ENCODE measurements at regions not wholly inside any gene's neighbourhood (a gene's known extent, or its start where the extent isn't known, plus 50 kb on each side); places are given as distances from the start of the nearest gene placed in this dataset.

GRCh38 chr14:56367416-56367815 is 212.2 kb upstream of the TMEM260 start:
- POLR2A ChIA-PET: interaction anchor here in 1 of 2 donors (0.6 kb wide), 1 partner anchor 37 kb away, joined by 4 read pairs; no protein-coding TSS in a partner anchor
- CTCF ChIA-PET: no interaction called here
- H3K27me3 ChIP-seq (replicated peaks in 1 of 2; ENCODE audit: control insufficient read depth in 2 of 2, extremely low read depth in 1 of 2, insufficient read depth in 2 of 2, low read length in 1 of 2): peaks cover 0 to 2% of the 10 kb centered on the region in 2 experiments
- no peaks in the 10 kb centered on the region for H3K4me1 Mint-ChIP-seq
- H3K4me3 ChIP-seq (ENCODE audit: control insufficient read depth in 1 of 2, extremely low read depth in 1 of 2, low read length in 1 of 2): no peak overlapping the region
- H3K27ac ChIP-seq (ENCODE audit: low read length): no peak overlapping the region
- H3K9me3 Mint-ChIP-seq: peaks cover 7 to 17% (median 16%) of the 10 kb centered on the region in 3 donors
- ATAC-seq (replicated peaks in 1 of 4): no peak
- H3K4me1 ChIP-seq (ENCODE audit: control insufficient read depth in 1 of 2, extremely low read depth in 1 of 2, insufficient read depth in 2 of 2, low read length in 2 of 2): no peaks in the 10 kb centered on the region
- H3K4me3 Mint-ChIP-seq: no peak overlapping the region
- no peaks in the 10 kb centered on the region for H3K27me3 Mint-ChIP-seq
- no peak for DNase-seq
- H3K9me3 ChIP-seq: no peaks in the 10 kb centered on the region
- no peak overlapping the region for H3K27ac Mint-ChIP-seq
- peaks cover 14% of the 10 kb centered on the region for H3K36me3 Mint-ChIP-seq
- no peaks in the 10 kb centered on the region for H3K36me3 ChIP-seq (ENCODE audit: control insufficient read depth in 2 of 2, extremely low read depth in 1 of 2, insufficient read depth in 1 of 2, low read length in 1 of 2)
- WGBS (ENCODE audit: insufficient coverage): no CpG with 5 or more reads among the region's 2 CpGs

DNA sequence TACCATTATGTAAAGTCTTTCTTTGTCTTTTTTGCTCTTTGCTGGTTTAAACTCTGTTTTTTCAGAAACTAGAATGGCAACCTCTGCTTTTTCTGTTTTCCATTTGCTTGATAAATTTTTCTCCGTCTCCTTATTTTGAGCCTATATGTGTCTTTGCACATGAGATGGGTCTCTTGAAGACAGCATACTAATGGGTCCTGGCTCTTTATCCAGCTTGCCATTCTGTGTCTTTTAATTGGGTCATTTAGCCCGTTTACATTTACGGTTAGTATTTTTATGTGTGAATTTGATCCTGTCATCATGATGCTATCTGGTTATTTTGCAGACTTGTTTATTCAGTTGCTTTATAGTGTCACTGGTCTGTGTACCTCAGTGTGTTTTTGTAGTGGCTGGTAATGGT is 207.9 kb upstream of the TMEM260 start:
- no peak for ATAC-seq (replicated peaks in 1 of 4)

GRCh38 chr14:56374421-56374820 is 205.2 kb upstream of the TMEM260 start:
- no CpG with 5 or more reads among the region's 1 CpG for WGBS (ENCODE audit: insufficient coverage)
- H3K4me1 ChIP-seq (ENCODE audit: control insufficient read depth in 1 of 2, extremely low read depth in 1 of 2, insufficient read depth in 2 of 2, low read length in 2 of 2): no peaks in the 10 kb centered on the region
- H3K9me3 ChIP-seq: no peaks in the 10 kb centered on the region
- Mint-ChIP-seq H3K27ac (no peak overlapping the region), H3K27me3 (no peaks in the 10 kb centered on the region), H3K9me3 (peaks cover 9 to 30% (median 16%) of the 10 kb centered on the region in 3 donors), H3K36me3 (peaks cover 30% of the 10 kb centered on the region), H3K4me3 (no peak overlapping the region), H3K4me1 (no peaks in the 10 kb centered on the region)
- H3K36me3 ChIP-seq (ENCODE audit: control insufficient read depth in 2 of 2, extremely low read depth in 1 of 2, insufficient read depth in 1 of 2, low read length in 1 of 2): no peaks in the 10 kb centered on the region
- peaks cover 0 to 7% of the 10 kb centered on the region in 2 experiments for H3K27me3 ChIP-seq (replicated peaks in 1 of 2; ENCODE audit: control insufficient read depth in 2 of 2, extremely low read depth in 1 of 2, insufficient read depth in 2 of 2, low read length in 1 of 2)
- ATAC-seq (replicated peaks in 1 of 4) (no peak), DNase-seq (no peak)
- no peak overlapping the region for H3K27ac ChIP-seq (ENCODE audit: low read length)
- ChIA-PET CTCF (no interaction called here), POLR2A (no interaction called here)
- H3K4me3 ChIP-seq (ENCODE audit: control insufficient read depth in 1 of 2, extremely low read depth in 1 of 2, low read length in 1 of 2): no peak overlapping the region

More for the DNA sequence above, 207.9 kb upstream of the TMEM260 start:
- POLR2A ChIA-PET: no interaction called here
- Histone ChIP-seq H3K27me3 (replicated peaks in 1 of 2; ENCODE audit: control insufficient read depth in 2 of 2, extremely low read depth in 1 of 2, insufficient read depth in 2 of 2, low read length in 1 of 2) (peaks cover 0 to 7% of the 10 kb centered on the region in 2 experiments), H3K27ac (ENCODE audit: low read length) (no peak overlapping the region), H3K9me3 (no peaks in the 10 kb centered on the region), H3K4me3 (ENCODE audit: control insufficient read depth in 1 of 2, extremely low read depth in 1 of 2, low read length in 1 of 2) (no peak overlapping the region), H3K36me3 (ENCODE audit: control insufficient read depth in 2 of 2, extremely low read depth in 1 of 2, insufficient read depth in 1 of 2, low read length in 1 of 2) (no peaks in the 10 kb centered on the region), H3K4me1 (ENCODE audit: control insufficient read depth in 1 of 2, extremely low read depth in 1 of 2, insufficient read depth in 2 of 2, low read length in 2 of 2) (no peaks in the 10 kb centered on the region)
- no peak for DNase-seq
- 100% methylated on average over 1 of the region's 3 CpGs for WGBS (ENCODE audit: insufficient coverage)
- CTCF ChIA-PET: interaction anchor here in 1 of 2 donors (0.7 kb wide), 1 partner anchor 28 kb away, joined by 3 read pairs; no protein-coding TSS in a partner anchor
- no peak overlapping the region for H3K27ac Mint-ChIP-seq
- peaks cover 30% of the 10 kb centered on the region for H3K36me3 Mint-ChIP-seq
- H3K9me3 Mint-ChIP-seq: peaks cover 10 to 30% (median 16%) of the 10 kb centered on the region in 3 donors
- H3K4me1 Mint-ChIP-seq: no peaks in the 10 kb centered on the region
- H3K27me3 Mint-ChIP-seq: no peaks in the 10 kb centered on the region
- H3K4me3 Mint-ChIP-seq: no peak overlapping the region

- no peaks in the 10 kb centered on the region for H3K4me1 Mint-ChIP-seq
- POLR2A ChIA-PET: no interaction called here
- DNase-seq (no peak), ATAC-seq (replicated peaks in 1 of 4) (no peak)
- H3K27me3 ChIP-seq (replicated peaks in 1 of 2; ENCODE audit: control insufficient read depth in 2 of 2, extremely low read depth in 1 of 2, insufficient read depth in 2 of 2, low read length in 1 of 2): peaks cover 0 to 5% of the 10 kb centered on the region in 2 experiments
- no peaks in the 10 kb centered on the region for H3K9me3 ChIP-seq
- peaks cover 10% of the 10 kb centered on the region for H3K36me3 Mint-ChIP-seq
- no peaks in the 10 kb centered on the region for H3K4me1 ChIP-seq (ENCODE audit: control insufficient read depth in 1 of 2, extremely low read depth in 1 of 2, insufficient read depth in 2 of 2, low read length in 2 of 2)
- H3K36me3 ChIP-seq (ENCODE audit: control insufficient read depth in 2 of 2, extremely low read depth in 1 of 2, insufficient read depth in 1 of 2, low read length in 1 of 2): no peaks in the 10 kb centered on the region
- CTCF ChIA-PET: no interaction called here
- peaks cover 2 to 7% (median 3%) of the 10 kb centered on the region in 3 donors for H3K9me3 Mint-ChIP-seq
- no peak overlapping the region for H3K4me3 ChIP-seq (ENCODE audit: control insufficient read depth in 1 of 2, extremely low read depth in 1 of 2, low read length in 1 of 2)
- no peak overlapping the region for H3K27ac Mint-ChIP-seq
- WGBS (ENCODE audit: insufficient coverage): no CpG with 5 or more reads among the region's 4 CpGs
- no peak overlapping the region for H3K4me3 Mint-ChIP-seq
- H3K27ac ChIP-seq (ENCODE audit: low read length): no peak overlapping the region
- no peaks in the 10 kb centered on the region for H3K27me3 Mint-ChIP-seq
Observed at GRCh38 chr14:56378046-56378445, 201.6 kb upstream of the TMEM260 start.

DNA sequence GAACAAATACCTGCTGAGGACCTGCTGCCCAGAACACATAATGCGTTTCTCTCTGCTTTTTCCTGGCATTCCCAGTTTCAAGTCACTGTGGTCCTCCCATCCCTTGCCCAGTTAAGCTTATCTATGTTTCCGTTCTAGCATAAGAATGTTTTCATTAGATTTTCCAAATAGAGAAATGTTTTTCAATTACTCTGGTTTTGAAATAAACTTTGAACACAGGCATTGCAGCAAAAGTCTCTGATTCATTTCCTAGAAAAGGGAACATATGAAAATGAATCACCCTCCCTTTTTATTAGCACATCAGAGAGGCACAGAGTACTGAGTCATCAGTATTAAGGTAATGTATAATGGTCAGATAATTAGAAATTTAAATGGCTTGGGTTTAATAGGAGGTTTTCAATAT is 201.1 kb upstream of the TMEM260 start:
- DNase-seq (no peak), ATAC-seq (replicated peaks in 1 of 4) (no peak)
- H3K9me3 Mint-ChIP-seq: peaks cover 2 to 3% (median 2%) of the 10 kb centered on the region in 3 donors
- H3K4me3 Mint-ChIP-seq: no peak overlapping the region
- POLR2A ChIA-PET: no interaction called here
- H3K27ac Mint-ChIP-seq: no peak overlapping the region
- H3K27me3 Mint-ChIP-seq: no peaks in the 10 kb centered on the region
- no peaks in the 10 kb centered on the region for H3K36me3 ChIP-seq (ENCODE audit: control insufficient read depth in 2 of 2, extremely low read depth in 1 of 2, insufficient read depth in 1 of 2, low read length in 1 of 2)
- H3K4me1 ChIP-seq (ENCODE audit: control insufficient read depth in 1 of 2, extremely low read depth in 1 of 2, insufficient read depth in 2 of 2, low read length in 2 of 2): no peaks in the 10 kb centered on the region
- no peak overlapping the region for H3K4me3 ChIP-seq (ENCODE audit: control insufficient read depth in 1 of 2, extremely low read depth in 1 of 2, low read length in 1 of 2)
- no peaks in the 10 kb centered on the region for H3K9me3 ChIP-seq
- H3K36me3 Mint-ChIP-seq: peaks cover 7% of the 10 kb centered on the region
- H3K27ac ChIP-seq (ENCODE audit: low read length): no peak overlapping the region
- 80% methylated on average over 1 of the region's 2 CpGs for WGBS (ENCODE audit: insufficient coverage)
- H3K27me3 ChIP-seq (replicated peaks in 1 of 2; ENCODE audit: control insufficient read depth in 2 of 2, extremely low read depth in 1 of 2, insufficient read depth in 2 of 2, low read length in 1 of 2): peaks cover 0 to 5% of the 10 kb centered on the region in 2 experiments
- CTCF ChIA-PET: no interaction called here
- no peaks in the 10 kb centered on the region for H3K4me1 Mint-ChIP-seq

GRCh38 chr14:56379956-56380355 is 199.6 kb upstream of the TMEM260 start:
- Mint-ChIP-seq H3K27me3 (no peaks in the 10 kb centered on the region), H3K36me3 (no peaks in the 10 kb centered on the region), H3K4me3 (no peak overlapping the region), H3K9me3 (peaks cover 2 to 7% (median 3%) of the 10 kb centered on the region in 3 donors), H3K27ac (no peak overlapping the region), H3K4me1 (no peaks in the 10 kb centered on the region)
- H3K27ac ChIP-seq (ENCODE audit: low read length): no peak overlapping the region
- no peaks in the 10 kb centered on the region for H3K36me3 ChIP-seq (ENCODE audit: control insufficient read depth in 2 of 2, extremely low read depth in 1 of 2, insufficient read depth in 1 of 2, low read length in 1 of 2)
- WGBS (ENCODE audit: insufficient coverage): 56% methylated on average over 2 of the region's 2 CpGs
- ATAC-seq (replicated peaks in 1 of 4): no peak
- no peaks in the 10 kb centered on the region for H3K4me1 ChIP-seq (ENCODE audit: control insufficient read depth in 1 of 2, extremely low read depth in 1 of 2, insufficient read depth in 2 of 2, low read length in 2 of 2)
- POLR2A ChIA-PET: no interaction called here
- no peak overlapping the region for H3K4me3 ChIP-seq (ENCODE audit: control insufficient read depth in 1 of 2, extremely low read depth in 1 of 2, low read length in 1 of 2)
- CTCF ChIA-PET: interaction anchor here (0.6 kb wide), 2 partner anchors 1847 to 1852 kb away, joined by 3 to 4 read pairs; no protein-coding TSS in a partner anchor
- H3K9me3 ChIP-seq: no peaks in the 10 kb centered on the region
- H3K27me3 ChIP-seq (replicated peaks in 1 of 2; ENCODE audit: control insufficient read depth in 2 of 2, extremely low read depth in 1 of 2, insufficient read depth in 2 of 2, low read length in 1 of 2): no peaks in the 10 kb centered on the region
- DNase-seq: no peak

- H3K4me3 ChIP-seq (ENCODE audit: control insufficient read depth in 1 of 2, extremely low read depth in 1 of 2, low read length in 1 of 2): no peak overlapping the region
- no peak for ATAC-seq (replicated peaks in 1 of 4)
- POLR2A ChIA-PET: no interaction called here
- Mint-ChIP-seq H3K4me3 (no peak overlapping the region), H3K9me3 (peaks cover 14 to 26% (median 15%) of the 10 kb centered on the region in 3 donors), H3K27ac (no peak overlapping the region), H3K27me3 (peaks cover 0 to 7% of the 10 kb centered on the region in 2 donors), H3K36me3 (peaks cover 13% of the 10 kb centered on the region), H3K4me1 (no peaks in the 10 kb centered on the region)
- no peaks in the 10 kb centered on the region for H3K4me1 ChIP-seq (ENCODE audit: control insufficient read depth in 1 of 2, extremely low read depth in 1 of 2, insufficient read depth in 2 of 2, low read length in 2 of 2)
- peaks cover 0 to 6% of the 10 kb centered on the region in 2 experiments for H3K27me3 ChIP-seq (replicated peaks in 1 of 2; ENCODE audit: control insufficient read depth in 2 of 2, extremely low read depth in 1 of 2, insufficient read depth in 2 of 2, low read length in 1 of 2)
- H3K9me3 ChIP-seq: peaks cover 2% of the 10 kb centered on the region
- DNase-seq: no peak
- CTCF ChIA-PET: no interaction called here
- no peaks in the 10 kb centered on the region for H3K36me3 ChIP-seq (ENCODE audit: control insufficient read depth in 2 of 2, extremely low read depth in 1 of 2, insufficient read depth in 1 of 2, low read length in 1 of 2)
- no peak overlapping the region for H3K27ac ChIP-seq (ENCODE audit: low read length)
Observed at GRCh38 chr14:56386024-56386423, 193.6 kb upstream of the TMEM260 start.
